Kidney (tissue), 13 donors: ENCODE measurements at regions not wholly inside any gene's neighbourhood (a gene's known extent, or its start where the extent isn't known, plus 50 kb on each side); places are given as distances from the start of the nearest gene placed in this dataset.

Source experiments
- DNase-seq, 5 donors: peaks; one replicate each; pipeline ENCODE4 v3.0.0-alpha.2; 2013 to 2020
- FAIRE-seq: peaks from 2 replicates; lab custom pipeline; 2012; peaks lifted over from hg19 to GRCh38; lab: Jason Lieb, UNC
- H3K27ac ChIP-seq, 2 donors: one replicate each; pipeline ENCODE4 v1.7.0; 2013; ENCODE audit warnings: low read depth in 2 of 2, low read length in 2 of 2, inconsistent platforms in 1 of 2
- H3K27me3 ChIP-seq: one replicate; pipeline ENCODE4 v1.7.1; 2013; ENCODE audit warnings: low read length, inconsistent platforms; ENCODE audit not compliant: control insufficient read depth, insufficient read depth
- H3K36me3 ChIP-seq, 3 donors: one replicate each; pipeline versions ENCODE4 v1.7.0 to v1.7.1; 2013; ENCODE audit warnings: low read length in 3 of 3, control low read depth in 1 of 3, inconsistent platforms in 1 of 3; ENCODE audit not compliant: insufficient read depth in 3 of 3, control insufficient read depth in 2 of 3
- H3K4me1 ChIP-seq, 3 donors: one replicate each; pipeline versions ENCODE4 v1.7.0 to v1.7.1; 2013; ENCODE audit warnings: low read length in 3 of 3, inconsistent platforms in 1 of 3, low read depth in 1 of 3; ENCODE audit not compliant: control insufficient read depth in 2 of 3, insufficient read depth in 2 of 3
- H3K4me3 ChIP-seq, 3 donors: one replicate each; pipeline versions ENCODE4 v1.7.0 to v1.8.1; 2013; ENCODE audit warnings: low read length in 3 of 3, control low read depth in 1 of 3, inconsistent platforms in 1 of 3
- H3K9ac ChIP-seq, 3 donors: one replicate each; pipeline versions ENCODE4 v1.7.0 to v1.7.1; 2013; ENCODE audit warnings: low read length in 3 of 3, control low read depth in 1 of 3, inconsistent platforms in 1 of 3
- H3K9me3 ChIP-seq, 3 donors: one replicate each; pipeline versions ENCODE4 v1.7.0 to v1.7.1; 2013; ENCODE audit warnings: low read length in 3 of 3, control low read depth in 1 of 3, inconsistent platforms in 1 of 3; ENCODE audit not compliant: control insufficient read depth in 2 of 3, insufficient read depth in 1 of 3
- CTCF ChIP-seq: IDR thresholded peaks from 3 replicates; pipeline ENCODE4 v1.5.1; 2012; ENCODE audit warnings: mild to moderate bottlenecking, moderate library complexity, borderline replicate concordance; ENCODE audit not compliant: insufficient read depth; ENCODE audit errors: extremely low read depth
- intact Hi-C: fragments of 100-400 bp; cut with DNase I; formaldehyde crosslinking; loops from one replicate; pipeline ENCODE4 v1.11.1; 2022
- donor health status: control.
- donor health status: control.
- donor health status: control.
- donor health status: control.
- donor health status: control.
- donor health status: DM: yes; HTN: yes; CAD: no.
- donor health status: Normal renal cell carcinoma (clear cell type).

- peak; percentile 87 for TF ChIP-seq CTCF
- Histone ChIP-seq H3K9me3 (no peaks in the 10 kb centered on the region), H3K27ac (peak overlapping the region; percentile 84 to 87), H3K27me3 (no peaks in the 10 kb centered on the region), H3K4me1 (no peaks in the 10 kb centered on the region), H3K4me3 (peak overlapping the region; percentile 43 to 75 (median 64)), H3K36me3 (no peaks in the 10 kb centered on the region), H3K9ac (peak overlapping the region in 2 of 3 donors; percentile 47 to 69)
- intact Hi-C loops: no loop called here
- DNase-seq (peak; percentile 89 to 93 (median 91)), FAIRE-seq (no peak)
Measured at GRCh38 chr13:106917673-106918556, 350.0 kb upstream of the ARGLU1 start.

DNA sequence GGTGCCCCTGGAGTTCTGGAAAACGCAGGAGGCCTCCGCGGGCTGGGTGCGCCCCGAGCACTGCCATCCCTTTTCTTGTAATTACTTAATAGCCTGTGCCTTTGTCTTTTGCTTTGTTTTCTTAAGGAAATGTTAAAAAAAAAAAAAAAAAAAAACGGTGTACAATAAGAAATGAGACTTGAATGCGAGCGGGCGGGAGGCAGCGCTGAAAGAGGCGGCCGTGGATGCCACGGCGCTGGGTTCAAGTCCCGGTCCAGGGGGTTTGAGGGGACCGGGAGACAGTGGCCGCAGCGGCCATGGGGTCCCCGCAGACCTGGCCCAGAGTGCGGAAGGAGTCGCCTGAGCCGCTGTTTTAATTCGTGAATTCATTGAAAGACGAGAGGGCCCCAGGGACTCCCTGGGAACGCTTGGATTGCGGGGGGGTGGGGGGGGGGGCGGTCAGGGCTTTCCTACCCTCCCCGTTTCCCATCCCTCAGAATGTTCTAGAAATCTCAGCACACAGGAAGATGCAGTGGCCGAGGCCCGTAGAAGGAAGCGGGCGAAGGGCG is 349.2 kb upstream of the ARGLU1 start:
- no peaks in the 10 kb centered on the region for H3K4me1 ChIP-seq
- no peaks in the 10 kb centered on the region for H3K9me3 ChIP-seq
- H3K27ac ChIP-seq: peak overlapping the region; percentile 84 to 87
- H3K9ac ChIP-seq: peak overlapping the region in 1 of 3 donors; percentile 69
- DNase-seq (peak in 4 of 5 donors; percentile 33 to 68 (median 62)), FAIRE-seq (no peak)
- H3K27me3 ChIP-seq: no peaks in the 10 kb centered on the region
- peak overlapping the region in 1 of 3 donors; percentile 50 for H3K4me3 ChIP-seq
- TF ChIP-seq CTCF: no peak
- intact Hi-C loops: no loop called here
- H3K36me3 ChIP-seq: no peaks in the 10 kb centered on the region

DNA sequence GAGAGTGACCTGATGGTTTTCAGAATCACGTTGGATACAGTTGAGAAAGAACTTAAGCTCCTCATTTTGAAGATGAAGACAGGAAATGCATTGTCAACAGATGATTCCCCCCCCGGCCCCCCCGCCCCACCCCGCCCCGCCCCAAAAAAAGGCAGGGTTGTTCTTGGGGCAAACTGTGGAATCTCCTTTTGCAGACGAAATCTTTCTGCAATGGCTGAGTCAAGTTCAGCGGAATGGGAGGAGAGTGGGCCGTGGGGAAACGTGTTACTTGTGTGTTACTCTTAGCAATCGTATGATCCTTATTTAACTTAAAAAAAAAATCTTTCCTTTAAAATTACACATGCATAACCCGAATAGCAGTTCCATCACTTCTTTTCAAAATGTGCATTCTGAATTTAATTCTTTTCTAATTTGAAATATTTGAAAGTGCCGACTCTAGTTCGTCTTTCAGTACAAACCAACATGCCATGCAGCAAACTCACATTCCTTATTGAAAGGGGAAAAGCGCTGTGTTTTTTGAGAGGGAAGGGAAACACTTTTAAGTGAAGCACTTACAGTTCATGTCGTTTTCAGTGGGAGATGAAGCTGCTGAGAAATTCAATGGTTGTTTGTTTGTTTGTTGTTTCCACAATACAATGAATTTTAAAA is 348.5 kb upstream of the ARGLU1 start:
- Histone ChIP-seq H3K27me3 (no peaks in the 10 kb centered on the region), H3K9ac (peak overlapping the region in 1 of 3 donors; percentile 41), H3K4me1 (no peaks in the 10 kb centered on the region), H3K4me3 (peak overlapping the region in 1 of 3 donors; percentile 50), H3K9me3 (no peaks in the 10 kb centered on the region), H3K36me3 (no peaks in the 10 kb centered on the region), H3K27ac (peak overlapping the region; percentile 84 to 87)
- FAIRE-seq (no peak), DNase-seq (peak in 1 of 5 donors; percentile 35)
- no peak for TF ChIP-seq CTCF
- intact Hi-C loops: no loop called here
